GM23338 (cell line): ENCODE measurements at regions not wholly inside any gene's neighbourhood (a gene's known extent, or its start where the extent isn't known, plus 50 kb on each side); places are given as distances from the start of the nearest gene placed in this dataset.

Experiments
- CTCF ChIP-seq, 2 experiments: fragments of 200-600 bp in 1 of 2; sonication (generic) in 1 of 2; conservative IDR thresholded peaks; 2 replicates each; pipeline versions ENCODE4 v1.5.1 to v1.6.1; 2016 to 2017; ENCODE audit warnings: antibody characterized with exemption in 2 of 2, low read depth in 2 of 2, mild to moderate bottlenecking in 2 of 2, moderate library complexity in 1 of 2
- EZH2 ChIP-seq: fragments of 200-600 bp; sonication (generic); IDR thresholded peaks from one replicate; pipeline ENCODE4 v1.8.0; 2017; ENCODE audit warnings: antibody characterized with exemption, mild to moderate bottlenecking, low read depth; ENCODE audit not compliant: unreplicated experiment
- JUNB ChIP-seq: IDR thresholded peaks from one replicate; pipeline ENCODE4 v1.6.1; 2016; ENCODE audit warnings: antibody characterized with exemption; ENCODE audit not compliant: unreplicated experiment
- POLR2AphosphoS5 ChIP-seq: IDR thresholded peaks from 2 replicates; pipeline ENCODE4 v1.6.1; 2016; ENCODE audit warnings: antibody characterized with exemption, low read depth
- REST ChIP-seq: IDR thresholded peaks from one replicate; pipeline ENCODE4 v1.6.1; 2018; ENCODE audit warnings: antibody characterized with exemption; ENCODE audit not compliant: unreplicated experiment
- TF ChIP-seq, protein P1 (sequence below): IDR thresholded peaks from 2 replicates; pipeline ENCODE4 v1.6.1; 2016; ENCODE audit warnings: antibody characterized with exemption

DNA sequence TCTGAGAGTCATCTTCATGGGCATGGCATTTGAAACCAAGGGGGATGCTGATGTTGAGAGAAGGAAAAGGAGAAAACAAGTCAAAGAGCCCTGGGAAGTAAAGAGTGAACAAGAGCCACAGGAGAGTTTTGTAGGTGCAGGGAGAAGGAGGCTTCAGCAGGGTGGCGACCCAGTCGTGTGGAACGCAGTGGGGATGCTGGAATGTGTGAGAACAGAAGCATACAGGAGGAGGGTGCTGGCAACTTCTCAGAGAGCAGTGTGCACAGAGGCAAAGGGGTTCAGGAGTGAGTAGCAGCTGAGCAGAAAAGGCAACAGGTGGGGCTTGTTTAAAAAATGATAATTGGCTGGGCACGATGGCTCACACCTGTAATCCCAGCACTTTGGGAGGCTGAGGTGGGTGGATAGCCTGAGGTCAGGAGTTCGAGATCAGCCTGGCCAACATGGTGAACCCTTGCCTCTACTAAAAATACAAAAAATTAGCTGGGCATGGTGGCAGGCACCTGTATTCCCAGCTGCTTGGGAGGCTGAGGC, 75.8 kb upstream of the PLET1 start:
- TF ChIP-seq, protein P1, sequence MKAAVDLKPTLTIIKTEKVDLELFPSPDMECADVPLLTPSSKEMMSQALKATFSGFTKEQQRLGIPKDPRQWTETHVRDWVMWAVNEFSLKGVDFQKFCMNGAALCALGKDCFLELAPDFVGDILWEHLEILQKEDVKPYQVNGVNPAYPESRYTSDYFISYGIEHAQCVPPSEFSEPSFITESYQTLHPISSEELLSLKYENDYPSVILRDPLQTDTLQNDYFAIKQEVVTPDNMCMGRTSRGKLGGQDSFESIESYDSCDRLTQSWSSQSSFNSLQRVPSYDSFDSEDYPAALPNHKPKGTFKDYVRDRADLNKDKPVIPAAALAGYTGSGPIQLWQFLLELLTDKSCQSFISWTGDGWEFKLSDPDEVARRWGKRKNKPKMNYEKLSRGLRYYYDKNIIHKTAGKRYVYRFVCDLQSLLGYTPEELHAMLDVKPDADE, result no peak
- no peak for TF ChIP-seq CTCF (conservative IDR thresholded peaks at IDR 0.05; ENCODE audit: low read depth in 2 of 2)
- TF ChIP-seq REST, result no peak
- TF ChIP-seq EZH2, result no peak
- TF ChIP-seq POLR2AphosphoS5, result no peak
- no peak for TF ChIP-seq JUNB
